Adrenal gland (tissue), 5 donors: ENCODE measurements at regions not wholly inside any gene's neighbourhood (a gene's known extent, or its start where the extent isn't known, plus 50 kb on each side); places are given as distances from the start of the nearest gene placed in this dataset.

Experiments
- POLR2A ChIP-seq, 2 donors: fragments of 450-650 bp; IDR thresholded peaks; one replicate each; pipeline ENCODE4 v1.6.1; 2017; ENCODE audit warnings: antibody characterized with exemption in 2 of 2, mild to moderate bottlenecking in 2 of 2, moderate library complexity in 1 of 2
- TF ChIP-seq, protein P1 (sequence below), 6 experiments: fragments of 450-650 bp in 4 of 6; fragments of 200-600 bp in 2 of 6; sonication (generic) in 1 of 6; IDR thresholded peaks; 1 replicate in 5 of 6; 2 replicates in 1 of 6; pipeline versions ENCODE4 v1.5.1 to v1.8.0; 2016 to 2021; ENCODE audit warnings: antibody characterized with exemption in 6 of 6, mild to moderate bottlenecking in 2 of 6, moderate library complexity in 1 of 6
- donor health status: DM: no; HTN: no; CAD: no.

GRCh38 chr9:3760031-3760430 is 234.2 kb upstream of the RFX3 start:
- TF ChIP-seq, protein P1, sequence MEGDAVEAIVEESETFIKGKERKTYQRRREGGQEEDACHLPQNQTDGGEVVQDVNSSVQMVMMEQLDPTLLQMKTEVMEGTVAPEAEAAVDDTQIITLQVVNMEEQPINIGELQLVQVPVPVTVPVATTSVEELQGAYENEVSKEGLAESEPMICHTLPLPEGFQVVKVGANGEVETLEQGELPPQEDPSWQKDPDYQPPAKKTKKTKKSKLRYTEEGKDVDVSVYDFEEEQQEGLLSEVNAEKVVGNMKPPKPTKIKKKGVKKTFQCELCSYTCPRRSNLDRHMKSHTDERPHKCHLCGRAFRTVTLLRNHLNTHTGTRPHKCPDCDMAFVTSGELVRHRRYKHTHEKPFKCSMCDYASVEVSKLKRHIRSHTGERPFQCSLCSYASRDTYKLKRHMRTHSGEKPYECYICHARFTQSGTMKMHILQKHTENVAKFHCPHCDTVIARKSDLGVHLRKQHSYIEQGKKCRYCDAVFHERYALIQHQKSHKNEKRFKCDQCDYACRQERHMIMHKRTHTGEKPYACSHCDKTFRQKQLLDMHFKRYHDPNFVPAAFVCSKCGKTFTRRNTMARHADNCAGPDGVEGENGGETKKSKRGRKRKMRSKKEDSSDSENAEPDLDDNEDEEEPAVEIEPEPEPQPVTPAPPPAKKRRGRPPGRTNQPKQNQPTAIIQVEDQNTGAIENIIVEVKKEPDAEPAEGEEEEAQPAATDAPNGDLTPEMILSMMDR (IDR thresholded peaks at IDR 0.05): no peak
- no peak for TF ChIP-seq POLR2A (IDR thresholded peaks at IDR 0.05)
